Astrocyte of the spinal cord (primary cell): ENCODE measurements at regions not wholly inside any gene's neighbourhood (a gene's known extent, or its start where the extent isn't known, plus 50 kb on each side); places are given as distances from the start of the nearest gene placed in this dataset.

Source experiments
- DNase-seq: peaks from one replicate; pipeline ENCODE4 v3.0.0; 2011; ENCODE audit warnings: low read depth, low spot score
- H3K4me3 ChIP-seq: 2 replicates; pipeline ENCODE4 v1.5.1; 2011; ENCODE audit warnings: low read depth, mild to moderate bottlenecking, low read length, moderate library complexity
- CTCF ChIP-seq: IDR thresholded peaks from 2 replicates; pipeline ENCODE4 v1.5.1; 2012; ENCODE audit warnings: low read depth, mild to moderate bottlenecking, low read length, inconsistent platforms
- in situ Hi-C: cut with HindIII; loops from 2 replicates; pipeline ENCODE4 v1.10.0; 2017; ENCODE audit warnings: low sequenced_read_pairs

GRCh38 chr2:144580521-144581161 is 60.7 kb upstream of the ZEB2 start:
- TF ChIP-seq CTCF, result no peak
- H3K4me3 ChIP-seq, result no peak overlapping the region
- no peak for DNase-seq
- in situ Hi-C loops, result no loop called here

GRCh38 chr2:144579556-144579955 is 59.6 kb upstream of the ZEB2 start:
- no peak for DNase-seq
- no peak for TF ChIP-seq CTCF
- in situ Hi-C loops, result no loop called here
- no peak overlapping the region for H3K4me3 ChIP-seq

GRCh38 chr2:144578099-144578498 is 58.2 kb upstream of the ZEB2 start:
- in situ Hi-C loops, result no loop called here
- no peak overlapping the region for H3K4me3 ChIP-seq
- no peak for TF ChIP-seq CTCF
- no peak for DNase-seq

- DNase-seq, result no peak
- TF ChIP-seq CTCF, result no peak
- in situ Hi-C loops, result no loop called here
- no peak overlapping the region for H3K4me3 ChIP-seq
These were observed 53.1 kb upstream of the ZEB2 start for GRCh38 chr2:144572977-144573376.

GRCh38 chr2:144571770-144572169 is 51.9 kb upstream of the ZEB2 start:
- no peak for TF ChIP-seq CTCF
- H3K4me3 ChIP-seq, result no peak overlapping the region
- in situ Hi-C loops, result no loop called here
- DNase-seq, result no peak

- no peak for TF ChIP-seq CTCF
- no peak overlapping the region for H3K4me3 ChIP-seq
- DNase-seq, result no peak
- in situ Hi-C loops, result no loop called here
These were observed 50.6 kb upstream of the ZEB2 start for GRCh38 chr2:144570566-144570965.
